ENCODE measurements at regions not wholly inside any gene's neighbourhood (a gene's known extent, or its start where the extent isn't known, plus 50 kb on each side); places are given as distances from the start of the nearest gene placed in this dataset.

DNA sequence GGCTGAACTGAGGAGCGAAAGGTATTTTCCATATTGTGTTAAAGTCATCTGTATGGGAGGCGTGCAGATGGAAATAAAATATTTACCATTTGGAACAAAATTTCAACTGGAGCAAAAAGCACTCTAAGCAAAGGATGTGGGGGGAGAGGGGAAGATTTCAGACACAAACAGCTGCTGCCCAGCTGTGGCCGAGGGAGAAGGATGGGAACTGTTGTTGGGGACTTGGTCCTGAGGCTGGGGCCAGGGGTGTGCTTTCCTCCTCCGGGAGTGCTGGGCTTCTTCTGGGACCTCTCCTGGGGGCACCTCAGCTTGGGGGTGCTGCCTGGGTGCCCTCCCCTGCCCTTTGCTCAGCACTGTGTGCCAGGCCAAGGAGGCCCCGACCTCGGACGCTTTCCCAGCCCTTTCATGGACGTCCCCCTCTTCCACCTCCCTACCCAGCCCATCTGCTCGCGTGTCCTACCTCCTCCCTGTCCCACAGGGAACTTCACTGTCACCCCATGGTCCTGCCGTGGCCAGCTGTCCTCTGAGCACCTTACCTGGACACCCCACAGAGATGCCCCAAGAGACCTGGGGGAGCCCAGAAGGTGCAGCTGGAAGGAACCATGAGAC is 101.9 kb upstream of the COL5A1 start:
- no peaks in the 10 kb centered on the region for H3K9me3 ChIP-seq (ENCODE audit: control insufficient read depth, insufficient read depth, low read length)
- no peak overlapping the region for H3K4me2 ChIP-seq (ENCODE audit: low read depth, low read length)
- no peak overlapping the region for H2BK5ac ChIP-seq (ENCODE audit: low read depth, low read length, poor library complexity, severe bottlenecking)
- H2BK20ac ChIP-seq (ENCODE audit: low read depth, low read length) = peak overlapping the region; percentile 61; the same call in 1 of the 2 replicates
- no peak overlapping the region for H4K5ac ChIP-seq (ENCODE audit: low read depth, low read length)
- DNase-seq = peak; percentile 20
- no peaks in the 10 kb centered on the region for H3K36me3 ChIP-seq (ENCODE audit: control insufficient read depth, insufficient read depth, low read length)
- no peak overlapping the region for H3K4me3 ChIP-seq (ENCODE audit: insufficient read depth, low read depth, low read length)
- no peak overlapping the region for H2BK15ac ChIP-seq (ENCODE audit: low read depth, low read length)
- peak overlapping the region; percentile 12; the same call in 1 of the 2 replicates for H4K91ac ChIP-seq (ENCODE audit: insufficient read depth, low read depth, low read length)
- H3K23ac ChIP-seq (ENCODE audit: low read depth, low read length) = no peak overlapping the region
- intact Hi-C loops (cut with micrococcal nuclease) (loop anchor here (10.0 kb wide), 1 partner anchor 85 kb away; no protein-coding TSS in a partner anchor), dilution Hi-C loops (cut with HindIII; ENCODE audit: low sequenced_read_pairs, unreplicated experiment) (no loop called here), in situ Hi-C loops (cut with MboI; ENCODE audit: low sequenced_read_pairs) (no loop called here)
- H3K27me3 ChIP-seq (ENCODE audit: control insufficient read depth, insufficient read depth, low read length) = no peaks in the 10 kb centered on the region
- no peak overlapping the region for H4K8ac ChIP-seq (ENCODE audit: low read depth in 2 of 2, low read length in 2 of 2)
- peaks cover 12% of the 10 kb centered on the region for H3K9me1 ChIP-seq (ENCODE audit: insufficient read depth, low read length)
- no peak overlapping the region for H3K56ac ChIP-seq (ENCODE audit: extremely low read depth, insufficient read depth, low read length)
- peak overlapping the region; percentile 32; the same call in 1 of the 2 replicates for H2BK120ac ChIP-seq (ENCODE audit: low read depth, low read length)
- no peak for TF ChIP-seq NFE2L2 (IDR thresholded peaks at IDR 0.05; ENCODE audit: low read depth, low read length)
- no peak for TF ChIP-seq RCOR1 (IDR thresholded peaks at IDR 0.05; ENCODE audit: insufficient replicate concordance, low read length)
- TF ChIP-seq, protein P1, sequence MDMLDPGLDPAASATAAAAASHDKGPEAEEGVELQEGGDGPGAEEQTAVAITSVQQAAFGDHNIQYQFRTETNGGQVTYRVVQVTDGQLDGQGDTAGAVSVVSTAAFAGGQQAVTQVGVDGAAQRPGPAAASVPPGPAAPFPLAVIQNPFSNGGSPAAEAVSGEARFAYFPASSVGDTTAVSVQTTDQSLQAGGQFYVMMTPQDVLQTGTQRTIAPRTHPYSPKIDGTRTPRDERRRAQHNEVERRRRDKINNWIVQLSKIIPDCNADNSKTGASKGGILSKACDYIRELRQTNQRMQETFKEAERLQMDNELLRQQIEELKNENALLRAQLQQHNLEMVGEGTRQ (IDR thresholded peaks at IDR 0.05; ENCODE audit: low read depth, low read length) = no peak
- TF ChIP-seq MXI1 (IDR thresholded peaks at IDR 0.05; ENCODE audit: borderline replicate concordance, low read depth, low read length) = no peak
- no peak for TF ChIP-seq SMC3 (IDR thresholded peaks at IDR 0.05; ENCODE audit: low read depth, low read length)
- no peak for TF ChIP-seq RFX5 (IDR thresholded peaks at IDR 0.05; ENCODE audit: low read depth, low read length)
- TF ChIP-seq, protein P2, sequence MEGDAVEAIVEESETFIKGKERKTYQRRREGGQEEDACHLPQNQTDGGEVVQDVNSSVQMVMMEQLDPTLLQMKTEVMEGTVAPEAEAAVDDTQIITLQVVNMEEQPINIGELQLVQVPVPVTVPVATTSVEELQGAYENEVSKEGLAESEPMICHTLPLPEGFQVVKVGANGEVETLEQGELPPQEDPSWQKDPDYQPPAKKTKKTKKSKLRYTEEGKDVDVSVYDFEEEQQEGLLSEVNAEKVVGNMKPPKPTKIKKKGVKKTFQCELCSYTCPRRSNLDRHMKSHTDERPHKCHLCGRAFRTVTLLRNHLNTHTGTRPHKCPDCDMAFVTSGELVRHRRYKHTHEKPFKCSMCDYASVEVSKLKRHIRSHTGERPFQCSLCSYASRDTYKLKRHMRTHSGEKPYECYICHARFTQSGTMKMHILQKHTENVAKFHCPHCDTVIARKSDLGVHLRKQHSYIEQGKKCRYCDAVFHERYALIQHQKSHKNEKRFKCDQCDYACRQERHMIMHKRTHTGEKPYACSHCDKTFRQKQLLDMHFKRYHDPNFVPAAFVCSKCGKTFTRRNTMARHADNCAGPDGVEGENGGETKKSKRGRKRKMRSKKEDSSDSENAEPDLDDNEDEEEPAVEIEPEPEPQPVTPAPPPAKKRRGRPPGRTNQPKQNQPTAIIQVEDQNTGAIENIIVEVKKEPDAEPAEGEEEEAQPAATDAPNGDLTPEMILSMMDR (conservative IDR thresholded peaks at IDR 0.05; ENCODE audit: low read depth, low read length) = no peak
- TF ChIP-seq FOS (IDR thresholded peaks at IDR 0.05; ENCODE audit: low read depth, low read length) = no peak
- TF ChIP-seq POLR2A (IDR thresholded peaks at IDR 0.05; ENCODE audit: low read depth, low read length) = no peak
- no peak overlapping the region for H2AK9ac ChIP-seq (replicated peaks; ENCODE audit: low read depth, low read length, poor library complexity)
- H3K14ac ChIP-seq (replicated peaks; ENCODE audit: low read depth, low read length) = no peak overlapping the region
- no peaks in the 10 kb centered on the region for H4K20me1 ChIP-seq (ENCODE audit: insufficient read depth, low read length)
- ChIA-PET POLR2A (ENCODE audit: unreplicated experiment) (no interaction called here), CTCF (no interaction called here)
- no peak for ATAC-seq (ENCODE audit: low read depth)
- peak overlapping the region; percentile 15; the same call in 1 of the 2 replicates for H3K4ac ChIP-seq (ENCODE audit: low read depth, low read length)
- no peak overlapping the region for H3K18ac ChIP-seq (ENCODE audit: low read depth, low read length)
- H3K4me1 ChIP-seq (ENCODE audit: control insufficient read depth, insufficient read depth, low read length) = peaks cover 22% of the 10 kb centered on the region
- no peak overlapping the region for H2AFZ ChIP-seq (replicated peaks; ENCODE audit: low read length, poor library complexity)
- 60% methylated on average over 7 of the region's 11 CpGs; no CpG with 5 or more reads in 1 of the 2 experiments for WGBS, 2 experiments (ENCODE audit: extremely low coverage in 2 of 2, insufficient read length in 1 of 2)
- no TSS peak for BruUV-seq (replicated peaks)
- 0 out of 2 replicates have a peak overlapping the region, but pooled peaks have one; percentile 23 for H2AK5ac ChIP-seq (ENCODE audit: low read depth, low read length)
- H3K27ac ChIP-seq (ENCODE audit: insufficient read depth, low read length) = no peak overlapping the region
- H3K79me1 ChIP-seq (ENCODE audit: low read depth in 1 of 2, low read length in 2 of 2) = no peaks in the 10 kb centered on the region
- H3K9ac ChIP-seq (ENCODE audit: low read depth, low read length) = no peak overlapping the region

Data from IMR-90 (cell line).